ENCODE measurements at regions not wholly inside any gene's neighbourhood (a gene's known extent, or its start where the extent isn't known, plus 50 kb on each side); places are given as distances from the start of the nearest gene placed in this dataset.

DNA sequence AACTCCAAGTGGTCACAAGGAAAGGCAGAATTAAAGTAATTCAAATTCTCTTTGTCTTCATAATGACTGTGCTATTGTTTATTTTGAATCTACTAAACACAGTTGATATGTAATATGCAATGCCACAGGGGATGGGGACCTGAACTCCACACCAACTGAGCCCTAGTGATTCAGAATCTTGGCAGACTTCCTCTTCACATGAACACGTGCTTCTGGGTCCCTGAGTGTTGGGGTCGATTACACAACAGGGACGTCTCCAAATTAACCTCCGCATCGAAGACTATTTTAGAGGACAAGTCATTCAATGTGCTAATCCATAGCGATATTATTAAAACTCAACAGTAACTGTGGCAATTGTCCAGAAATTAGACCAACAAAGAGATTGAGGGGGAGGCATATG lies 95.3 kb upstream of the CARD11 start:
- 56% methylated on average over 6 of the region's 6 CpGs for WGBS (ENCODE audit: low lambda C conversion rate)
- no peak overlapping the region for H3K9ac ChIP-seq
- no peak overlapping the region for H2AFZ ChIP-seq (ENCODE audit: low read depth)
- no peaks in the 10 kb centered on the region for H3K36me3 ChIP-seq (replicated peaks in 1 of 2; ENCODE audit: control insufficient read depth in 1 of 2, insufficient read depth in 2 of 2, low read length in 1 of 2)
- no peak for TF ChIP-seq SIN3A (IDR thresholded peaks at IDR 0.05; ENCODE audit: borderline replicate concordance, low read depth, low read length)
- no peak for TF ChIP-seq TCF12 (IDR thresholded peaks at IDR 0.05)
- no peak for TF ChIP-seq GABPA (IDR thresholded peaks at IDR 0.05; ENCODE audit: low read depth)
- no peak for TF ChIP-seq RAD21 (IDR thresholded peaks at IDR 0.05; ENCODE audit: low read length)
- TF ChIP-seq ELF1 (IDR thresholded peaks at IDR 0.05) = no peak
- H3K4me1 ChIP-seq (ENCODE audit: control insufficient read depth in 1 of 2, insufficient read depth in 2 of 2, low read depth in 1 of 2, low read length in 1 of 2) = peaks cover 0 to 3% of the 10 kb centered on the region in 2 experiments; a peak in 1 of 4 replicates
- no peak overlapping the region for H3K4me2 ChIP-seq
- ChIA-PET POLR2A (no interaction called here), CTCF (interaction anchor here (1.5 kb wide), 1 partner anchor 16 kb away, joined by 7 read pairs; no protein-coding TSS in a partner anchor)
- DNase-seq = no peak
- H3K79me2 ChIP-seq (ENCODE audit: insufficient read depth) = no peaks in the 10 kb centered on the region
- H3K27me3 ChIP-seq (ENCODE audit: insufficient read depth) = no peaks in the 10 kb centered on the region
- H4K20me1 ChIP-seq (ENCODE audit: insufficient read depth) = no peaks in the 10 kb centered on the region
- no peaks in the 10 kb centered on the region for H3K9me2 ChIP-seq
- H3F3A ChIP-seq (replicated peaks; ENCODE audit: insufficient read depth) = no peaks in the 10 kb centered on the region
- no peak overlapping the region for H3K27ac ChIP-seq (ENCODE audit: low read depth in 2 of 2, low read length in 1 of 2)
- H3K4me3 ChIP-seq (ENCODE audit: low read depth in 2 of 2, low read length in 1 of 2) = no peak overlapping the region
- no peaks in the 10 kb centered on the region for H3K9me3 ChIP-seq

DNA sequence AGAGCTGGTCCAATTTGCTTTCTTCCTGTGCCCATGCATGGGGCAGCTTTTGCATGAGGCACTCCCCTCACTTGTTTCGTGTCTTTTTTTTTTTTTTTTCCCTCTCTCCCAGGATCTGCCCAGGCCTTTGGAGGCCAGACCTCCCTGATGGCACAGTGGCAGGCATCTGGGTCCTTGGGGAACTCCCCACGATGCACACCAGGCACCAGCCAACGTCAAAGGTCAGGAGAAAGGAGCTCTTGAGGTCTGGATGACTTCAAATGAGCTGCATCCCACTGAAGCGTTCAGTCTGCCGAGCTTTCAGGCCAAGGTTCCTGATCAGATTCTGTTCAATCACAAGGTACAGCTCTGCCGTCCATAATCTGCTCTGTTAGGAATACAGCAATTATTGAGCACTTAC lies 97.2 kb upstream of the CARD11 start:
- no peaks in the 10 kb centered on the region for H3K9me2 ChIP-seq
- H3K4me3 ChIP-seq (ENCODE audit: low read depth in 2 of 2, low read length in 1 of 2) = no peak overlapping the region
- H3K4me1 ChIP-seq (ENCODE audit: control insufficient read depth in 1 of 2, insufficient read depth in 2 of 2, low read depth in 1 of 2, low read length in 1 of 2) = peaks cover 0 to 3% of the 10 kb centered on the region in 2 experiments; a peak in 1 of 4 replicates
- H2AFZ ChIP-seq (ENCODE audit: low read depth) = no peak overlapping the region
- no peaks in the 10 kb centered on the region for H3K36me3 ChIP-seq (replicated peaks in 1 of 2; ENCODE audit: control insufficient read depth in 1 of 2, insufficient read depth in 2 of 2, low read length in 1 of 2)
- no peak overlapping the region for H3K27ac ChIP-seq (ENCODE audit: low read depth in 2 of 2, low read length in 1 of 2)
- no peaks in the 10 kb centered on the region for H3K27me3 ChIP-seq (ENCODE audit: insufficient read depth)
- no peaks in the 10 kb centered on the region for H3K79me2 ChIP-seq (ENCODE audit: insufficient read depth)
- H3K4me2 ChIP-seq = no peak overlapping the region
- ChIA-PET CTCF (interaction anchor here (0.9 to 6.8 kb wide), 2 partner anchors 9 to 14 kb away, joined by 3 to 41 read pairs; no protein-coding TSS in a partner anchor), POLR2A (no interaction called here)
- no peaks in the 10 kb centered on the region for H4K20me1 ChIP-seq (ENCODE audit: insufficient read depth)
- TF ChIP-seq POLR2AphosphoS5 (IDR thresholded peaks at IDR 0.05; ENCODE audit: low read depth, low read length) (no peak), JUND (IDR thresholded peaks at IDR 0.05) (no peak), EP300 (IDR thresholded peaks at IDR 0.05; ENCODE audit: borderline replicate concordance in 1 of 2, low read depth in 1 of 2, low read length in 1 of 2) (no peak), RXRA (IDR thresholded peaks at IDR 0.05; ENCODE audit: borderline replicate concordance, low read depth) (no peak), TAF1 (IDR thresholded peaks at IDR 0.05; ENCODE audit: borderline replicate concordance, low read depth, low read length) (no peak), NFIC (IDR thresholded peaks at IDR 0.05; ENCODE audit: borderline replicate concordance) (no peak), CHD2 (IDR thresholded peaks at IDR 0.05; ENCODE audit: low read length, partially characterized antibody) (no peak), MEF2A (IDR thresholded peaks at IDR 0.05; ENCODE audit: borderline replicate concordance, low read depth) (no peak), ELF1 (IDR thresholded peaks at IDR 0.05) (no peak), EZH2phosphoT487 (IDR thresholded peaks at IDR 0.05; ENCODE audit: borderline replicate concordance, low read depth) (no peak)
- TF ChIP-seq, protein P1, sequence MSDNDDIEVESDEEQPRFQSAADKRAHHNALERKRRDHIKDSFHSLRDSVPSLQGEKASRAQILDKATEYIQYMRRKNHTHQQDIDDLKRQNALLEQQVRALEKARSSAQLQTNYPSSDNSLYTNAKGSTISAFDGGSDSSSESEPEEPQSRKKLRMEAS (IDR thresholded peaks at IDR 0.05; ENCODE audit: low read depth) = no peak
- TF ChIP-seq, protein P2, sequence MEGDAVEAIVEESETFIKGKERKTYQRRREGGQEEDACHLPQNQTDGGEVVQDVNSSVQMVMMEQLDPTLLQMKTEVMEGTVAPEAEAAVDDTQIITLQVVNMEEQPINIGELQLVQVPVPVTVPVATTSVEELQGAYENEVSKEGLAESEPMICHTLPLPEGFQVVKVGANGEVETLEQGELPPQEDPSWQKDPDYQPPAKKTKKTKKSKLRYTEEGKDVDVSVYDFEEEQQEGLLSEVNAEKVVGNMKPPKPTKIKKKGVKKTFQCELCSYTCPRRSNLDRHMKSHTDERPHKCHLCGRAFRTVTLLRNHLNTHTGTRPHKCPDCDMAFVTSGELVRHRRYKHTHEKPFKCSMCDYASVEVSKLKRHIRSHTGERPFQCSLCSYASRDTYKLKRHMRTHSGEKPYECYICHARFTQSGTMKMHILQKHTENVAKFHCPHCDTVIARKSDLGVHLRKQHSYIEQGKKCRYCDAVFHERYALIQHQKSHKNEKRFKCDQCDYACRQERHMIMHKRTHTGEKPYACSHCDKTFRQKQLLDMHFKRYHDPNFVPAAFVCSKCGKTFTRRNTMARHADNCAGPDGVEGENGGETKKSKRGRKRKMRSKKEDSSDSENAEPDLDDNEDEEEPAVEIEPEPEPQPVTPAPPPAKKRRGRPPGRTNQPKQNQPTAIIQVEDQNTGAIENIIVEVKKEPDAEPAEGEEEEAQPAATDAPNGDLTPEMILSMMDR (IDR thresholded peaks at IDR 0.05) = no peak
- no peak overlapping the region for H3K9ac ChIP-seq
- DNase-seq = no peak
- no peaks in the 10 kb centered on the region for H3F3A ChIP-seq (replicated peaks; ENCODE audit: insufficient read depth)
- no peaks in the 10 kb centered on the region for H3K9me3 ChIP-seq
- 26% methylated on average over 6 of the region's 6 CpGs for WGBS (ENCODE audit: low lambda C conversion rate)
